Stimulated activated CD4-positive, alpha-beta T cell treated with anti-CD3 and anti-CD28 coated beads, Interleukin-1b, Interleukin-23, amount 100 ng/mL, for 1 hour (primary cell): ENCODE measurements at regions not wholly inside any gene's neighbourhood (a gene's known extent, or its start where the extent isn't known, plus 50 kb on each side); places are given as distances from the start of the nearest gene placed in this dataset.
"Not testable (repeated sequence)": the region's sequence is repeated elsewhere in the genome, so short reads cannot be mapped to it uniquely, and the experiment has no call there.

Source experiments
- DNase-seq, 2 donors: peaks; one replicate each; pipeline ENCODE4 v3.0.0-alpha.2; 2020; ENCODE audit warnings: low read depth in 2 of 2

- no peak for DNase-seq
Observed at GRCh38 chr1:219085988-219086387, 87.7 kb upstream of the LYPLAL1 start.

DNA sequence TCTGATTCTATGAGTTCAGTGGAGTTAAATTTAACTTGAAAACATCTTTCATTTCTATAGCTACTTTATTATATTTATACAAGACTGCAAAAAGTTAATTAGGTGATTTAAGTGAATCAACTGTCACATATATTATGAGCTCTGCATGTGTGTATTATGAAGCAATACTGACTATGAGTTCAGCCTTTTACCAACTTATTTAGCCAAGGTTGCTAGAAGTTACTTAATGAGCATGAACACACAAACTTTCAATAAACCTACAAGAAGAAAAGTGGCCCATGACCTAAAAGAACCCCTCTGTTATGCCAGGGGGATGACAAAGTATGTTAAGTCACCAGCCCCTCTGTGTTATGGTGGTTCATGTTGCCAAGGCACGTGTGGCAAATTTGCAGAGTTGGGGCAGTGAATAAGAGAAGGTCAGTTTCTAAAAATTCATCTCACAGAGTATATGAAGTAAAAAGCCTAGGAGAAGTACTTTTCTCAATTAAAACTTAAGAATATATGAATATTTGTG lies 86.7 kb upstream of the LYPLAL1 start:
- no peak for DNase-seq

DNA sequence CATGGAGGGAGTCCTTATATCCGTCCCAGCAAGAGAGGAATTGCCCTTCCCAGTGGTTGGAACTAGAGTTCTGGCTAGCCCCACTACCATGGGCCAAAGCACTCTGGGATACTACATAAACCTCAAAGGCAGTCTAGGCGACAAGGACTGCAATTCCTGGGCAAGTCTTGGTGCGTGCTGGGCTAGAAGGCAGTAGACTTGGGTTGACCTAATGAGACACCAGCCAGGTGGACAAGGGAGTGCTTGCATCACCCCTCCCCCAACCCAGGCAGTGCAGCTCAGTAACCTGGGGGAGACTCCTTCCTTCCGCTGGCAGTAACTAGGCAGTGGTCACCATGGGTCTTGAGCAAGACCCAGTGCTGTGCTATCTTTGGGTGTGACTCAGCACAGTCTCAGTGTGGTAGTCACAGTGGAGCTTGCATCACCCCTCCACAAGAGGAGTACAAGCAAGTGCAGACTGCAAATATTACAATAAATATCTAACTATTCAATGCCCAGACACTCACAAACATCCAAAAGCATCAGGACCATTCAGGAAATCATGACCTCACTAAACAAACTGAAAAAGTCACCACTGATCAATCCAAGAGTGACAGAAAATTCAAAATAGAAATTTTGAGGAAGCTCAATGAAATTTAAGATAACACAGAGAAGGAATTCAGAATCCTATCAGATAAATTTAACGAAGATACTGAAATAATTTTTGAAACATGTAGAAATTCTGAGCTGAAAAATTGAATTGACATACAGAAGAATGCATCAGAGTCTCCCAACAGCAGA lies 84.7 kb upstream of the LYPLAL1 start:
- DNase-seq = no peak

GRCh38 chr1:219090607-219091006 lies 83.1 kb upstream of the LYPLAL1 start:
- no peak for DNase-seq

GRCh38 chr1:219092206-219092605 lies 81.5 kb upstream of the LYPLAL1 start:
- DNase-seq = no peak

DNA sequence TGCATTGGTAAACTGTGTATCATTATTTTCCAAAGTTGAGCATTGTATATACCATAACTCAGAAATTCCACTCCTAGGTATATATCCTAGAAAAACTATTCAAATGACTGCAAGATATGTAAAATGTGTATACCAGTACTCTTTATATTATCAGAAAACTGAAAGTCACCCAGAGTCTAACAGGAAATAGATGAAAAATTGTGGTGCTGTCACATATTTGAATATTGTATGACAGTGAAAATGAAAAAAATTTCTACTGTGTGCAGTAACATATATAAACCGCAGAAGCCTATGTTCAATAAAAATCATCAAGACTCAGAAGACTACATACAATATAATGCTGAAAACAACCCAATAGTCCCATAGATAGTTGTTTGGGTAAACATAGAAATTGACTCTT lies 74.4 kb upstream of the LYPLAL1 start:
- DNase-seq = no peak

GRCh38 chr1:219100059-219100458 lies 73.6 kb upstream of the LYPLAL1 start:
- DNase-seq = no peak

- DNase-seq = not testable (repeated sequence)
Observed at GRCh38 chr1:219102466-219102865, 71.2 kb upstream of the LYPLAL1 start.

DNA sequence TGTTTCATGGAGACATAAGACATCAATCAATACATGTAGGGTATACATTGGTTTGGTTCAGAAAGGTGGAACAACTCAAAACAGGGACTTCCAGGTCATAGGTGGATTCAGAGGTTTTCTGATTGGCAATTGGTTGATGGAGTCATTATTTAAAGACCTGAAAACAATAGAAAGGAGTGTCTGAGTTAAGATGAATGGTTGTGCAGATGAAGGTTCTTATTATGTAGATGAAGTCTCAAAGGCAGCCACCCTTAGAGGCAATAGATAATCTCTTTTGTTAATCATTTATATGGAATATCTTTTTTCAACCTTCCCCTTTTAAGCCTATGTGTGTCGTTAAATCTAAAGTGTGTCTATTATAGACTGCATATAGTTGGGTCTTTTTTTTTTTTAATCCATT lies 67.8 kb upstream of the LYPLAL1 start:
- DNase-seq = no peak

GRCh38 chr1:219109424-219110018 lies 64.2 kb upstream of the LYPLAL1 start:
- no peak for DNase-seq

GRCh38 chr1:219113261-219113660 lies 60.4 kb upstream of the LYPLAL1 start:
- DNase-seq = no peak

GRCh38 chr1:219114014-219114413 lies 59.7 kb upstream of the LYPLAL1 start:
- no peak for DNase-seq

DNA sequence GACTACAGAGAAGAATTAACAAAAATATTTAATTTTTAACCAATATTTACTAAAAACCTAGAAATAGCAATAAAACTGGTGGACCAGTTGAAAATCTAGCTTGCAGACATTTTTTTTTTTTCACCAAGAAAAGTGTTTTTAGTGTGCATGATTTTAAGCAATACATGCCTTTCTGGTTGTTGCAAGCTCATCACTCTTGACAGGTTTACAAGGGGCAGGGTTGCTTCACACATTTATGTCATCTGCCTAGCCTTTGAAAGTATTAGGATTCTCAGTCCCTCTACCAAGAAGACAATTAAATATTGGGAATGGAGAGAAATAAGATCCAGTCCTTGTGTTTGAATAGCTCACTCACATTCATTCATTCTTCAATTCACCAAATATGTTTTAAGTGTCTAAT lies 53.8 kb upstream of the LYPLAL1 start:
- no peak for DNase-seq

- no peak for DNase-seq
Observed at GRCh38 chr1:219120624-219121544, 52.8 kb upstream of the LYPLAL1 start.

DNA sequence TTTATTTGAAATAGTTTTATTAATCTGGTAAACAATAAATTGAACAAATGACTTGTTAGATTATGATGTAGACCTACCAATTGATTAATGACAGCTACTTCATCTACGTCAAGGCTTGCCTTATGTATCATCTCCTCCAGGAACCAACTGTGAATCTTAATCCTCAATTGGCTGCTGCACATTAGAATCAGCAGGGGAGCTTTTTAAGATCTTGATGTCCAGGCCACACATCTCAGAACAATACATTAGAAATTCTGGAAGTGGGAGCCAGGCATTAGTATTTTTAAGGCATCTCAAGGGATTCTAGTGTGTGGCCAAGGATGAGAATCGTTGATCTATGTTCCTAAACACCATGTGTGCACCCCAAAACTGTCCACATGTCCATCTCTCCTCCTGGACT lies 52.0 kb upstream of the LYPLAL1 start:
- DNase-seq = no peak

GRCh38 chr1:219123036-219123435 lies 50.6 kb upstream of the LYPLAL1 start:
- DNase-seq = no peak
